Heart right ventricle (tissue), 16 donors: ENCODE measurements at regions not wholly inside any gene's neighbourhood (a gene's known extent, or its start where the extent isn't known, plus 50 kb on each side); places are given as distances from the start of the nearest gene placed in this dataset.

ENCODE experiments used
- ATAC-seq, 8 donors: fragments of 200-7000 bp; cut with Tn5 transposase; one replicate each; pipeline ENCODE4 v1.9.1; 2020; ENCODE audit warnings: mild to moderate bottlenecking in 8 of 8, moderate library complexity in 8 of 8, moderate number of reproducible peaks in 1 of 8
- DNase-seq, 2 donors: peaks; one replicate each; pipeline ENCODE4 v3.0.0-alpha.2; 2020
- H3K27ac ChIP-seq, 10 donors: fragments of 200-600 bp; sonication (generic) in 2 of 10; one replicate each; pipeline versions ENCODE4 v1.5.0 to v1.8.0; 2020 to 2022; ENCODE audit warnings: mild to moderate bottlenecking in 3 of 10
- H3K27me3 ChIP-seq, 7 donors: fragments of 200-600 bp; one replicate each; pipeline ENCODE4 v1.8.0; 2021 to 2022; ENCODE audit warnings: mild to moderate bottlenecking in 2 of 7
- H3K36me3 ChIP-seq, 9 donors: fragments of 200-600 bp; sonication (generic) in 1 of 9; one replicate each; pipeline versions ENCODE4 v1.5.0 to v1.8.0; 2020 to 2022; ENCODE audit warnings: mild to moderate bottlenecking in 2 of 9
- H3K4me1 ChIP-seq, 9 donors: fragments of 200-600 bp; sonication (generic) in 1 of 9; one replicate each; pipeline versions ENCODE4 v1.5.0 to v1.8.0; 2020 to 2022; ENCODE audit warnings: mild to moderate bottlenecking in 4 of 9
- H3K4me3 ChIP-seq, 10 donors: fragments of 200-600 bp; sonication (generic) in 2 of 10; one replicate each; pipeline versions ENCODE4 v1.5.0 to v1.8.0; 2020 to 2022; ENCODE audit warnings: mild to moderate bottlenecking in 7 of 10, moderate library complexity in 2 of 10
- H3K9me3 ChIP-seq, 11 donors: fragments of 200-600 bp in 10 of 11; sonication (generic) in 2 of 11; one replicate each; pipeline versions ENCODE4 v1.5.0 to v1.8.0; 2013 to 2022; ENCODE audit warnings: mild to moderate bottlenecking in 2 of 11, control low read depth in 1 of 11, moderate library complexity in 1 of 11
- CTCF ChIP-seq, 9 donors: fragments of 200-600 bp; sonication (generic) in 2 of 9; IDR thresholded peaks; one replicate each; pipeline versions ENCODE4 v1.5.0 to v1.8.0; 2021 to 2022; ENCODE audit warnings: antibody characterized with exemption in 9 of 9, mild to moderate bottlenecking in 5 of 9, moderate library complexity in 1 of 9
- whole genome bisulfite sequencing, 2 donors: extraction: QIAGEN DNeasy Blood & Tissue Kit; methylation state at CpG; one replicate each; pipeline ENCODE4 v1.1.7; 2013; ENCODE audit warnings: inconsistent platforms in 1 of 2; 5-methylcytosine and 5-hydroxymethylcytosine counted together
- intact Hi-C, 10 donors: fragments of 100-400 bp; cut with DNase I; formaldehyde crosslinking; loops; one replicate each; pipeline versions ENCODE4 v1.11.1 to v1.14.2; 2022
- donor health status: Arrhythmogenic right ventricular cardiomyopathy.
- donor health status: ischemic (EF 13 %, LVEDD 7.1; RV severe dilation, severe dysfunction).
- donor health status: healthy with polysubstance abuse.
- donor health status: DM: no; HTN: yes; CAD: no.
- donor health status: DM: no; HTN: no; CAD: no.
- donor health status: ischemic (EF 25% LVEDD 6.9; RV normal size, moderate dysfunction).
- donor health status: ischemic (EF 25% LVEDD 5.7; RV mildly dilated, moderate dysfunction).
- donor health status: healthy.
- donor health status: DM: yes; HTN: yes; CAD: no.
- donor health status: Ischemic cardiomyopathy.
- donor health status: ischemic (EF 35%, LVEDD 5.7; RV mildly dilated, moderate dysfunction).
- donor health status: nonischemic (EF 11% LVEDD 7.7; RV severe dilation, severe dysfunction).
- donor health status: DM: yes; HTN: yes; CAD: no.
- donor health status: PGD.
- donor health status: ischemic (EF 29% LVEDD 5.4; RV normal size, mild dysfunction).
- donor health status: nonischemic (EF 23%, LVEDD 6.1; RV moderate dilation, normal function).

GRCh38 chr12:67446716-67447115 lies 177.6 kb downstream of the CAND1 start:
- no peak for TF ChIP-seq CTCF (IDR thresholded peaks at IDR 0.05)
- WGBS, 2 donors, result 83 to 94% methylated on average over 5 of the region's 5 CpGs
- H3K27ac ChIP-seq, result no peak overlapping the region
- DNase-seq (no peak), ATAC-seq (no peak)
- H3K36me3 ChIP-seq, result no peaks in the 10 kb centered on the region
- H3K4me3 ChIP-seq, result no peak overlapping the region
- intact Hi-C loops, result loop anchor here in 1 of 10 donors (10.0 kb wide), 1 partner anchor 198 kb away; the partner anchor contains the start of gene DYRK2
- H3K4me1 ChIP-seq, result peaks cover 5 to 24% (median 10%) of the 10 kb centered on the region in 9 donors
- H3K27me3 ChIP-seq, result no peaks in the 10 kb centered on the region
- H3K9me3 ChIP-seq, result no peaks in the 10 kb centered on the region

GRCh38 chr12:67447180-67447579 lies 178.0 kb downstream of the CAND1 start:
- DNase-seq (no peak), ATAC-seq (no peak)
- Histone ChIP-seq H3K4me1 (peaks cover 1 to 23% (median 6%) of the 10 kb centered on the region in 9 donors), H3K27ac (no peak overlapping the region), H3K36me3 (no peaks in the 10 kb centered on the region), H3K27me3 (no peaks in the 10 kb centered on the region), H3K4me3 (no peak overlapping the region), H3K9me3 (no peaks in the 10 kb centered on the region)
- intact Hi-C loops, result loop anchor here in 1 of 10 donors (10.0 kb wide), 1 partner anchor 198 kb away; the partner anchor contains the start of gene DYRK2
- TF ChIP-seq CTCF (IDR thresholded peaks at IDR 0.05), result no peak

- Histone ChIP-seq H3K4me1 (peaks cover 0 to 23% (median 0%) of the 10 kb centered on the region in 9 donors), H3K36me3 (no peaks in the 10 kb centered on the region), H3K4me3 (no peak overlapping the region), H3K27ac (peak overlapping the region in 1 of 10 donors; percentile 26), H3K27me3 (no peaks in the 10 kb centered on the region), H3K9me3 (no peaks in the 10 kb centered on the region)
- WGBS, 2 donors, result 65 to 66% methylated on average over 6 of the region's 6 CpGs
- DNase-seq, result no peak
- no peak for TF ChIP-seq CTCF (IDR thresholded peaks at IDR 0.05)
- intact Hi-C loops, result loop anchor here in 1 of 10 donors (10.0 kb wide), 1 partner anchor 195 kb away; the partner anchor contains the start of gene DYRK2
- ATAC-seq, result no peak
Observed at GRCh38 chr12:67449591-67450052, 180.5 kb downstream of the CAND1 start.

- ATAC-seq, result no peak
Observed at GRCh38 chr12:67450441-67450840, 181.3 kb downstream of the CAND1 start.

More at GRCh38 chr12:67450441-67450840, 181.3 kb downstream of the CAND1 start:
- Histone ChIP-seq H3K36me3 (no peaks in the 10 kb centered on the region), H3K27me3 (no peaks in the 10 kb centered on the region), H3K27ac (no peak overlapping the region), H3K4me3 (no peak overlapping the region), H3K4me1 (peaks cover 0 to 23% (median 0%) of the 10 kb centered on the region in 9 donors), H3K9me3 (no peaks in the 10 kb centered on the region)
- 84 to 91% methylated on average over 4 of the region's 4 CpGs for WGBS, 2 donors
- intact Hi-C loops, result no loop called here
- no peak for DNase-seq
- no peak for TF ChIP-seq CTCF (IDR thresholded peaks at IDR 0.05)
